Neuronal stem cell (in vitro differentiated cells): ENCODE measurements at regions not wholly inside any gene's neighbourhood (a gene's known extent, or its start where the extent isn't known, plus 50 kb on each side); places are given as distances from the start of the nearest gene placed in this dataset.

ENCODE experiments used
- DNase-seq: peaks from one replicate; pipeline ENCODE4 v3.0.0-alpha.2; 2013; ENCODE audit warnings: low spot score
- H2AFZ ChIP-seq: one replicate; pipeline ENCODE4 v1.6.1; 2013; ENCODE audit warnings: mild to moderate bottlenecking, low read length, inconsistent platforms
- H2AK5ac ChIP-seq: 2 replicates; pipeline ENCODE4 v1.6.1; 2013; ENCODE audit warnings: low read depth, mild to moderate bottlenecking, inconsistent platforms, low read length, moderate library complexity, mixed read lengths
- H2BK120ac ChIP-seq: 2 replicates; pipeline ENCODE4 v1.6.1; 2013; ENCODE audit warnings: low read depth, mild to moderate bottlenecking, inconsistent platforms, low read length, moderate library complexity, mixed read lengths
- H2BK12ac ChIP-seq: one replicate; pipeline ENCODE4 v1.6.1; 2013; ENCODE audit warnings: low read length, inconsistent platforms
- H2BK15ac ChIP-seq: 2 replicates; pipeline ENCODE4 v1.6.1; 2013; ENCODE audit warnings: mild to moderate bottlenecking, low read length, inconsistent platforms, mixed read lengths
- H2BK5ac ChIP-seq: one replicate; pipeline ENCODE4 v1.6.1; 2013; ENCODE audit warnings: inconsistent platforms, mild to moderate bottlenecking, low read length, moderate library complexity
- H3K14ac ChIP-seq: one replicate; pipeline ENCODE4 v1.6.1; 2013; ENCODE audit warnings: low read length, inconsistent platforms
- H3K18ac ChIP-seq: 2 replicates; pipeline ENCODE4 v1.6.1; 2013; ENCODE audit warnings: low read length, inconsistent platforms
- H3K23ac ChIP-seq: 2 replicates; pipeline ENCODE4 v1.6.1; 2013; ENCODE audit warnings: low read depth, mild to moderate bottlenecking, mixed read lengths, low read length, inconsistent platforms; ENCODE audit not compliant: poor library complexity
- H3K27ac ChIP-seq: replicated peaks from 3 replicates; pipeline ENCODE4 v1.5.1; 2013; ENCODE audit warnings: low read length, inconsistent platforms
- H3K27me3 ChIP-seq, 3 experiments: 2 replicates each; pipeline ENCODE4 v1.6.1; 2013; ENCODE audit warnings: low read length in 3 of 3, mild to moderate bottlenecking in 2 of 3, inconsistent platforms in 1 of 3, low read depth in 1 of 3, mixed read lengths in 1 of 3, moderate library complexity in 1 of 3; ENCODE audit not compliant: control insufficient read depth in 3 of 3, insufficient read depth in 3 of 3
- H3K36me3 ChIP-seq, 2 donors: replicated peaks in 1 of 2; 2 replicates each; pipeline ENCODE4 v1.6.1; 2013; ENCODE audit warnings: low read length in 2 of 2; ENCODE audit not compliant: control insufficient read depth in 2 of 2, insufficient read depth in 2 of 2
- H3K4ac ChIP-seq: 2 replicates; pipeline ENCODE4 v1.6.1; 2013; ENCODE audit warnings: inconsistent platforms, mild to moderate bottlenecking, low read length, moderate library complexity
- H3K4me1 ChIP-seq, 2 donors: 1 replicate in 1 of 2; 2 replicates in 1 of 2; pipeline ENCODE4 v1.6.1; 2013; ENCODE audit warnings: low read length in 2 of 2, low read depth in 1 of 2; ENCODE audit not compliant: control insufficient read depth in 2 of 2, insufficient read depth in 1 of 2
- H3K4me2 ChIP-seq: one replicate; pipeline ENCODE4 v1.6.1; 2013; ENCODE audit warnings: mild to moderate bottlenecking, low read length, inconsistent platforms; ENCODE audit not compliant: insufficient read depth, poor library complexity, severe bottlenecking
- H3K4me3 ChIP-seq, 2 donors: 2 replicates each; pipeline ENCODE4 v1.5.1; 2013; ENCODE audit warnings: low read length in 2 of 2, mild to moderate bottlenecking in 2 of 2, inconsistent platforms in 1 of 2, moderate library complexity in 1 of 2
- H3K79me1 ChIP-seq: one replicate; pipeline ENCODE4 v1.6.1; 2013; ENCODE audit warnings: low read depth, mild to moderate bottlenecking, inconsistent platforms, low read length, moderate library complexity
- H3K9ac ChIP-seq: one replicate; pipeline ENCODE4 v1.6.1; 2013; ENCODE audit warnings: mild to moderate bottlenecking, low read depth, low read length, inconsistent platforms; ENCODE audit not compliant: poor library complexity
- H3K9me3 ChIP-seq, 2 donors: replicated peaks in 1 of 2; 2 replicates each; pipeline versions ENCODE3 to v1.6.1; 2013; ENCODE audit warnings: low read length in 2 of 2, mild to moderate bottlenecking in 2 of 2, inconsistent platforms in 1 of 2, low read depth in 1 of 2, mixed read lengths in 1 of 2, moderate library complexity in 1 of 2; ENCODE audit not compliant: control insufficient read depth in 2 of 2, insufficient read depth in 1 of 2
- H4K8ac ChIP-seq: one replicate; pipeline ENCODE4 v1.6.1; 2013; ENCODE audit warnings: low read depth, mild to moderate bottlenecking, inconsistent platforms, low read length, moderate library complexity
- H4K91ac ChIP-seq: one replicate; pipeline ENCODE4 v1.6.1; 2013; ENCODE audit warnings: low read length, low read depth, mild to moderate bottlenecking, inconsistent platforms; ENCODE audit not compliant: poor library complexity
- WGBS, 2 donors: extraction: QIAGEN DNeasy Blood & Tissue Kit; methylation state at CpG; one replicate each; pipeline ENCODE4 v1.1.7; 2013; ENCODE audit warnings: missing lambda C conversion rate in 2 of 2, mixed read lengths in 1 of 2; ENCODE audit not compliant: insufficient read length in 2 of 2, insufficient replicate concordance in 1 of 2; ENCODE audit errors: extremely low coverage in 2 of 2; 5-methylcytosine and 5-hydroxymethylcytosine counted together

- Histone ChIP-seq H2BK15ac (peak overlapping the region; percentile 6), H2AFZ (no peak overlapping the region)
These were observed 265.8 kb downstream of the TEX29 start for GRCh38 chr13:111586291-111586690.

GRCh38 chr13:111587249-111587648, 266.8 kb downstream of the TEX29 start:
- no peak overlapping the region for H3K23ac ChIP-seq
- no peak overlapping the region for H2BK120ac ChIP-seq
- H3K9me3 ChIP-seq, result peaks cover 0 to 2% of the 10 kb centered on the region in 2 donors
- H3K4me2 ChIP-seq, result no peak overlapping the region
- no peak overlapping the region for H4K91ac ChIP-seq
- H3K4me3 ChIP-seq, result no peak overlapping the region
- H3K9ac ChIP-seq, result no peak overlapping the region
- DNase-seq, result no peak
- no peak overlapping the region for H3K14ac ChIP-seq
- H3K4ac ChIP-seq, result no peak overlapping the region
- H3K18ac ChIP-seq, result no peak overlapping the region
- no peak overlapping the region for H2BK12ac ChIP-seq
- H2AK5ac ChIP-seq, result no peak overlapping the region
- no CpG with 5 or more reads among the region's 14 CpGs for WGBS, 2 donors
- H3K4me1 ChIP-seq, result no peaks in the 10 kb centered on the region
- no peak overlapping the region for H2BK15ac ChIP-seq
- H2BK5ac ChIP-seq, result no peak overlapping the region
- H4K8ac ChIP-seq, result no peak overlapping the region
- no peak overlapping the region for H2AFZ ChIP-seq
- peaks cover 0 to 4% (median 0%) of the 10 kb centered on the region in 3 experiments for H3K27me3 ChIP-seq
- no peaks in the 10 kb centered on the region for H3K79me1 ChIP-seq
- H3K36me3 ChIP-seq, result no peaks in the 10 kb centered on the region
- no peak overlapping the region for H3K27ac ChIP-seq

More at GRCh38 chr13:111586291-111586690, 265.8 kb downstream of the TEX29 start:
- no peak overlapping the region for H3K4me3 ChIP-seq
- H3K36me3 ChIP-seq, result no peaks in the 10 kb centered on the region
- peak overlapping the region; percentile 49 for H3K23ac ChIP-seq
- peaks cover 0 to 4% (median 0%) of the 10 kb centered on the region in 3 experiments for H3K27me3 ChIP-seq
- H3K9me3 ChIP-seq, result peaks cover 0 to 2% of the 10 kb centered on the region in 2 donors
- no peaks in the 10 kb centered on the region for H3K4me1 ChIP-seq
- no peak overlapping the region for H2BK12ac ChIP-seq
- WGBS, 2 donors, result no CpG with 5 or more reads among the region's 27 CpGs
- H4K91ac ChIP-seq, result no peak overlapping the region
- no peak for DNase-seq
- no peaks in the 10 kb centered on the region for H3K79me1 ChIP-seq
- peak overlapping the region; percentile 82 for H3K14ac ChIP-seq
- H4K8ac ChIP-seq, result no peak overlapping the region
- H2BK5ac ChIP-seq, result no peak overlapping the region
- H3K18ac ChIP-seq, result peak overlapping the region; percentile 72
- peak overlapping the region; percentile 82 for H3K9ac ChIP-seq
- no peak overlapping the region for H2AK5ac ChIP-seq
- peak overlapping the region; percentile 16 for H2BK120ac ChIP-seq
- no peak overlapping the region for H3K27ac ChIP-seq
- peak overlapping the region; percentile 24 for H3K4ac ChIP-seq
- no peak overlapping the region for H3K4me2 ChIP-seq

- Histone ChIP-seq H2BK5ac (no peak overlapping the region), H3K4ac (no peak overlapping the region), H3K79me1 (no peaks in the 10 kb centered on the region), H3K4me2 (no peak overlapping the region), H3K23ac (no peak overlapping the region), H3K18ac (no peak overlapping the region), H3K9ac (no peak overlapping the region), H2BK12ac (no peak overlapping the region), H2BK120ac (no peak overlapping the region), H2BK15ac (no peak overlapping the region), H3K36me3 (no peaks in the 10 kb centered on the region), H3K27ac (no peak overlapping the region), H4K8ac (no peak overlapping the region), H3K27me3 (no peaks in the 10 kb centered on the region), H2AFZ (no peak overlapping the region), H2AK5ac (peak overlapping the region; percentile 24), H3K14ac (peak overlapping the region; percentile 14), H3K4me1 (no peaks in the 10 kb centered on the region), H4K91ac (no peak overlapping the region), H3K4me3 (peak overlapping the region in 1 of 2 donors; percentile 41), H3K9me3 (peaks cover 0 to 2% of the 10 kb centered on the region in 2 donors)
- no CpG with 5 or more reads among the region's 4 CpGs for WGBS, 2 donors
- DNase-seq, result no peak
These were observed 268.9 kb downstream of the TEX29 start for GRCh38 chr13:111589321-111589720.

- no peaks in the 10 kb centered on the region for H3K4me1 ChIP-seq
- peaks cover 0 to 2% of the 10 kb centered on the region in 2 donors for H3K9me3 ChIP-seq
- no peak overlapping the region for H4K91ac ChIP-seq
- H3K27me3 ChIP-seq, result no peaks in the 10 kb centered on the region
- 100% methylated on average over 1 to 2 of the region's 7 CpGs for WGBS, 2 donors
- no peak overlapping the region for H3K23ac ChIP-seq
- no peak overlapping the region for H2BK5ac ChIP-seq
- H2AFZ ChIP-seq, result no peak overlapping the region
- no peak overlapping the region for H2BK15ac ChIP-seq
- H3K79me1 ChIP-seq, result no peaks in the 10 kb centered on the region
- H3K14ac ChIP-seq, result no peak overlapping the region
- no peak overlapping the region for H3K27ac ChIP-seq
- H2BK120ac ChIP-seq, result no peak overlapping the region
- no peak overlapping the region for H3K4me2 ChIP-seq
- no peak overlapping the region for H3K4me3 ChIP-seq
- H3K9ac ChIP-seq, result no peak overlapping the region
- H2AK5ac ChIP-seq, result no peak overlapping the region
- no peak overlapping the region for H3K18ac ChIP-seq
- no peak for DNase-seq
- no peak overlapping the region for H3K4ac ChIP-seq
- peak overlapping the region; percentile 75 for H4K8ac ChIP-seq
- H2BK12ac ChIP-seq, result no peak overlapping the region
- no peaks in the 10 kb centered on the region for H3K36me3 ChIP-seq
These were observed 269.6 kb downstream of the TEX29 start for GRCh38 chr13:111589992-111590391.
